Gastroesophageal sphincter (tissue), 4 donors: ENCODE measurements at regions not wholly inside any gene's neighbourhood (a gene's known extent, or its start where the extent isn't known, plus 50 kb on each side); places are given as distances from the start of the nearest gene placed in this dataset.

Source experiments
- ATAC-seq: fragments of 150-250 bp; one replicate; pipeline ENCODE4 v1.9.1; 2016; ENCODE audit warnings: mild to moderate bottlenecking, moderate library complexity
- H3K27ac ChIP-seq, 4 donors: fragments of 200-600 bp; sonication (generic) in 3 of 4; 1 replicate in 3 of 4; 2 replicates in 1 of 4; pipeline ENCODE4 v1.5.1; 2016 to 2019
- H3K27me3 ChIP-seq: fragments of 200-600 bp; sonication (generic); one replicate; pipeline ENCODE4 v1.5.1; 2019
- H3K36me3 ChIP-seq, 2 donors: fragments of 200-600 bp; sonication (generic); one replicate each; pipeline ENCODE4 v1.5.1; 2019; ENCODE audit warnings: control low read depth in 1 of 2
- H3K4me1 ChIP-seq, 3 donors: fragments of 200-600 bp; sonication (generic); 1 replicate in 2 of 3; 2 replicates in 1 of 3; pipeline ENCODE4 v1.5.1; 2016 to 2019; ENCODE audit warnings: control low read depth in 2 of 3
- H3K4me3 ChIP-seq, 2 donors: fragments of 200-600 bp; sonication (generic); one replicate each; pipeline ENCODE4 v1.5.1; 2019; ENCODE audit warnings: mild to moderate bottlenecking in 1 of 2, moderate library complexity in 1 of 2
- H3K9me3 ChIP-seq, 3 donors: fragments of 200-600 bp; sonication (generic); one replicate each; pipeline ENCODE4 v1.5.1; 2017 to 2019; ENCODE audit warnings: control low read depth in 2 of 3
- CTCF ChIP-seq, 4 experiments: fragments of 200-600 bp in 2 of 4; fragments of 450-650 bp in 2 of 4; sonication (generic) in 1 of 4; IDR thresholded peaks; one replicate each; pipeline ENCODE4 v1.5.1; 2017 to 2019; ENCODE audit warnings: antibody characterized with exemption in 4 of 4, mild to moderate bottlenecking in 2 of 4, moderate library complexity in 2 of 4
- EP300 ChIP-seq: sonication (generic); formaldehyde crosslinking; IDR thresholded peaks from one replicate; pipeline ENCODE4 v1.6.1; 2017; ENCODE audit warnings: antibody characterized with exemption, mild to moderate bottlenecking
- POLR2A ChIP-seq, 2 donors: fragments of 450-650 bp; IDR thresholded peaks; one replicate each; pipeline ENCODE4 v1.6.1; 2017; ENCODE audit warnings: antibody characterized with exemption in 2 of 2, mild to moderate bottlenecking in 2 of 2, moderate library complexity in 1 of 2
- POLR2AphosphoS5 ChIP-seq: sonication (generic); formaldehyde crosslinking; IDR thresholded peaks from one replicate; pipeline ENCODE4 v1.6.1; 2017; ENCODE audit warnings: antibody characterized with exemption
- WGBS, 2 donors: methylation state at CpG; one replicate each; pipeline ENCODE4 v1.1.5; 2018; ENCODE audit warnings: low coverage in 1 of 2; 5-methylcytosine and 5-hydroxymethylcytosine counted together

GRCh38 chr3:73783811-73784210 is 159.1 kb upstream of the PDZRN3 start:
- no peak for ATAC-seq
- no peaks in the 10 kb centered on the region for H3K27me3 ChIP-seq
- no peaks in the 10 kb centered on the region for H3K4me1 ChIP-seq
- no peaks in the 10 kb centered on the region for H3K36me3 ChIP-seq
- H3K4me3 ChIP-seq = no peak overlapping the region
- H3K9me3 ChIP-seq = no peaks in the 10 kb centered on the region
- H3K27ac ChIP-seq = no peak overlapping the region
- no peak for TF ChIP-seq POLR2A (IDR thresholded peaks at IDR 0.05)
- no peak for TF ChIP-seq POLR2AphosphoS5
- TF ChIP-seq EP300 = no peak
- no peak for TF ChIP-seq CTCF (IDR thresholded peaks at IDR 0.05)

- ATAC-seq = no peak
- H3K27ac ChIP-seq = no peak overlapping the region
Measured at GRCh38 chr3:73781541-73781940, 156.8 kb upstream of the PDZRN3 start.

GRCh38 chr3:73774645-73775044 is 149.9 kb upstream of the PDZRN3 start:
- Histone ChIP-seq H3K4me3 (no peak overlapping the region), H3K36me3 (no peaks in the 10 kb centered on the region), H3K9me3 (no peaks in the 10 kb centered on the region), H3K27me3 (no peaks in the 10 kb centered on the region), H3K4me1 (peaks cover 0 to 4% (median 0%) of the 10 kb centered on the region in 3 donors), H3K27ac (no peak overlapping the region)
- WGBS, 2 donors = 18 to 25% methylated on average over 2 of the region's 2 CpGs
- no peak for ATAC-seq
- TF ChIP-seq EP300 (no peak), POLR2A (IDR thresholded peaks at IDR 0.05) (no peak)

More at GRCh38 chr3:73781541-73781940, 156.8 kb upstream of the PDZRN3 start:
- no peak overlapping the region for H3K4me3 ChIP-seq
- whole genome bisulfite sequencing, 2 donors = 83 to 88% methylated on average over 4 to 5 of the region's 6 CpGs
- no peaks in the 10 kb centered on the region for H3K36me3 ChIP-seq
- no peaks in the 10 kb centered on the region for H3K27me3 ChIP-seq
- H3K9me3 ChIP-seq = no peaks in the 10 kb centered on the region
- TF ChIP-seq POLR2A (IDR thresholded peaks at IDR 0.05) (no peak), EP300 (no peak), CTCF (IDR thresholded peaks at IDR 0.05) (no peak), POLR2AphosphoS5 (no peak)
- no peaks in the 10 kb centered on the region for H3K4me1 ChIP-seq

- WGBS, 2 donors = 36% methylated on average over 1 of the region's 1 CpG; no CpG with 5 or more reads in 1 of the 2 donors
- TF ChIP-seq POLR2AphosphoS5 (no peak), CTCF (IDR thresholded peaks at IDR 0.05) (no peak)
Measured at GRCh38 chr3:73773233-73773632, 148.5 kb upstream of the PDZRN3 start.

GRCh38 chr3:73772076-73772886 is 147.5 kb upstream of the PDZRN3 start:
- TF ChIP-seq CTCF (IDR thresholded peaks at IDR 0.05) (no peak), POLR2AphosphoS5 (no peak), POLR2A (IDR thresholded peaks at IDR 0.05) (no peak), EP300 (no peak)
- Histone ChIP-seq H3K4me1 (peaks cover 0 to 19% (median 0%) of the 10 kb centered on the region in 3 donors), H3K4me3 (no peak overlapping the region), H3K27ac (no peak overlapping the region), H3K36me3 (no peaks in the 10 kb centered on the region), H3K27me3 (no peaks in the 10 kb centered on the region), H3K9me3 (no peaks in the 10 kb centered on the region)
- ATAC-seq = no peak
- 60 to 94% methylated on average over 2 to 3 of the region's 3 CpGs for WGBS, 2 donors

More at GRCh38 chr3:73773233-73773632, 148.5 kb upstream of the PDZRN3 start:
- Histone ChIP-seq H3K27ac (no peak overlapping the region), H3K4me1 (peaks cover 0 to 10% (median 0%) of the 10 kb centered on the region in 3 donors), H3K27me3 (no peaks in the 10 kb centered on the region), H3K4me3 (no peak overlapping the region), H3K36me3 (no peaks in the 10 kb centered on the region), H3K9me3 (no peaks in the 10 kb centered on the region)
- ATAC-seq = no peak
